ENCODE measurements at regions not wholly inside any gene's neighbourhood (a gene's known extent, or its start where the extent isn't known, plus 50 kb on each side); places are given as distances from the start of the nearest gene placed in this dataset.
"Not testable (repeated sequence)": the region's sequence is repeated elsewhere in the genome, so short reads cannot be mapped to it uniquely, and the experiment has no call there.

GRCh38 chr15:87557881-87558280, 698.7 kb downstream of the NTRK3 start:
- no peak for TF ChIP-seq CTCF (conservative IDR thresholded peaks at IDR 0.05; ENCODE audit: control insufficient read depth, insufficient read depth, low read depth, low read length)
- no peak overlapping the region for H3K4me3 ChIP-seq (ENCODE audit: control insufficient read depth, low read depth, low read length)
- no peak for DNase-seq (ENCODE audit: low read depth)

- no peak overlapping the region for H3K4me3 ChIP-seq (ENCODE audit: control insufficient read depth, low read depth, low read length)
- no peak for TF ChIP-seq CTCF (conservative IDR thresholded peaks at IDR 0.05; ENCODE audit: control insufficient read depth, insufficient read depth, low read depth, low read length)
- DNase-seq (ENCODE audit: low read depth) = no peak
Measured at GRCh38 chr15:87556886-87557285, 699.7 kb downstream of the NTRK3 start.

GRCh38 chr15:87549860-87550259, 706.7 kb downstream of the NTRK3 start:
- no peak for DNase-seq (ENCODE audit: low read depth)
- no peak overlapping the region for H3K4me3 ChIP-seq (ENCODE audit: control insufficient read depth, low read depth, low read length)

GRCh38 chr15:87549296-87549695, 707.2 kb downstream of the NTRK3 start:
- DNase-seq (ENCODE audit: low read depth) = no peak
- no peak for TF ChIP-seq CTCF (conservative IDR thresholded peaks at IDR 0.05; ENCODE audit: control insufficient read depth, insufficient read depth, low read depth, low read length)
- no peak overlapping the region for H3K4me3 ChIP-seq (ENCODE audit: control insufficient read depth, low read depth, low read length)

More at GRCh38 chr15:87549860-87550259, 706.7 kb downstream of the NTRK3 start:
- no peak for TF ChIP-seq CTCF (conservative IDR thresholded peaks at IDR 0.05; ENCODE audit: control insufficient read depth, insufficient read depth, low read depth, low read length)

- not testable (repeated sequence) for DNase-seq (ENCODE audit: low read depth)
Measured at GRCh38 chr15:87548590-87548989, 707.9 kb downstream of the NTRK3 start.

GRCh38 chr15:87547470-87548181, 708.9 kb downstream of the NTRK3 start:
- H3K4me3 ChIP-seq (ENCODE audit: control insufficient read depth, low read depth, low read length) = no peak overlapping the region
- no peak for TF ChIP-seq CTCF (conservative IDR thresholded peaks at IDR 0.05; ENCODE audit: control insufficient read depth, insufficient read depth, low read depth, low read length)
- DNase-seq (ENCODE audit: low read depth) = no peak

More at GRCh38 chr15:87548590-87548989, 707.9 kb downstream of the NTRK3 start:
- H3K4me3 ChIP-seq (ENCODE audit: control insufficient read depth, low read depth, low read length) = not testable (repeated sequence)

GRCh38 chr15:87538327-87538834, 718.2 kb downstream of the NTRK3 start:
- TF ChIP-seq CTCF (conservative IDR thresholded peaks at IDR 0.05; ENCODE audit: control insufficient read depth, insufficient read depth, low read depth, low read length) = no peak

More at GRCh38 chr15:87538327-87538834, 718.2 kb downstream of the NTRK3 start:
- no peak overlapping the region for H3K4me3 ChIP-seq (ENCODE audit: control insufficient read depth, low read depth, low read length)
- DNase-seq (ENCODE audit: low read depth) = no peak
